Keratinocyte (primary cell): ENCODE measurements at regions not wholly inside any gene's neighbourhood (a gene's known extent, or its start where the extent isn't known, plus 50 kb on each side); places are given as distances from the start of the nearest gene placed in this dataset.
A peak's percentile ranks its signal among the peaks of the same experiment; 100 is the strongest.

Experiments used
- DNase-seq: peaks from one replicate; pipeline ENCODE4 v3.0.0-alpha.2; 2011; ENCODE audit warnings: low read depth, missing footprints, low spot score
- FAIRE-seq: peaks from 2 replicates; lab custom pipeline; 2011; peaks lifted over from hg19 to GRCh38; lab: Jason Lieb, UNC
- H2AFZ ChIP-seq: 2 replicates; pipeline ENCODE4 v1.6.0; 2012; ENCODE audit warnings: low read length, control low read depth, inconsistent platforms; ENCODE audit not compliant: control insufficient read depth
- H3K27ac ChIP-seq: 2 replicates; pipeline ENCODE4 v1.5.1; 2011; ENCODE audit warnings: low read length; ENCODE audit not compliant: control insufficient read depth, insufficient read depth
- H3K27me3 ChIP-seq: 3 replicates; pipeline ENCODE4 v1.6.0; 2011; ENCODE audit warnings: low read length; ENCODE audit not compliant: control insufficient read depth, insufficient read depth; ENCODE audit errors: extremely low read depth
- H3K36me3 ChIP-seq, 2 experiments: 2 replicates in 1 of 2; 3 replicates in 1 of 2; pipeline ENCODE4 v1.5.1; 2011; ENCODE audit warnings: low read length in 2 of 2, mild to moderate bottlenecking in 1 of 2; ENCODE audit not compliant: control insufficient read depth in 2 of 2, insufficient read depth in 2 of 2; ENCODE audit errors: extremely low read depth in 1 of 2
- H3K4me1 ChIP-seq: 3 replicates; pipeline ENCODE4 v1.5.1; 2011; ENCODE audit warnings: low read length; ENCODE audit not compliant: control insufficient read depth, insufficient read depth; ENCODE audit errors: extremely low read depth
- H3K4me2 ChIP-seq: 3 replicates; pipeline ENCODE4 v1.6.0; 2011; ENCODE audit warnings: low read depth, low read length; ENCODE audit not compliant: control insufficient read depth, insufficient read depth; ENCODE audit errors: extremely low read depth
- H3K4me3 ChIP-seq, 3 experiments: fragments of 200-600 bp in 1 of 3; sonication (generic) in 1 of 3; 2 replicates in 2 of 3; 3 replicates in 1 of 3; pipeline ENCODE4 v1.5.1; 2011 to 2016; ENCODE audit warnings: low read length in 3 of 3, mild to moderate bottlenecking in 3 of 3, control low read depth in 2 of 3, inconsistent platforms in 1 of 3, low read depth in 1 of 3, mixed read lengths in 1 of 3, mixed run types in 1 of 3, moderate library complexity in 1 of 3; ENCODE audit not compliant: control insufficient read depth in 2 of 3, insufficient read depth in 2 of 3; ENCODE audit errors: extremely low read depth in 1 of 3
- H3K79me2 ChIP-seq: 2 replicates; pipeline ENCODE4 v1.6.0; 2012; ENCODE audit warnings: low read length; ENCODE audit not compliant: control insufficient read depth, insufficient read depth
- H3K9ac ChIP-seq: 3 replicates; pipeline ENCODE4 v1.6.0; 2011; ENCODE audit warnings: low read length; ENCODE audit not compliant: control insufficient read depth, insufficient read depth; ENCODE audit errors: extremely low read depth
- H3K9me1 ChIP-seq: 3 replicates; pipeline ENCODE4 v1.6.0; 2011; ENCODE audit warnings: low read length; ENCODE audit not compliant: control insufficient read depth, insufficient read depth; ENCODE audit errors: extremely low read depth
- H3K9me3 ChIP-seq: 2 replicates; pipeline ENCODE4 v1.5.1; 2012; ENCODE audit warnings: low read depth, low read length; ENCODE audit not compliant: control insufficient read depth
- H4K20me1 ChIP-seq: 3 replicates; pipeline ENCODE4 v1.6.0; 2011; ENCODE audit warnings: low read length; ENCODE audit not compliant: control insufficient read depth, insufficient read depth; ENCODE audit errors: extremely low read depth
- EZH2 ChIP-seq: IDR thresholded peaks from one replicate; pipeline ENCODE4 v1.6.1; 2012; ENCODE audit warnings: inconsistent platforms, mild to moderate bottlenecking, low read length, moderate library complexity
- dilution Hi-C: fragments of 300-500 bp; cut with MboI; formaldehyde crosslinking; loops from one replicate; pipeline ENCODE4 v1.7.0; 2020; ENCODE audit warnings: low sequenced_read_pairs; ENCODE audit not compliant: extremely low pct_ligation_motif_present
- TF ChIP-seq, protein P1 (sequence below), 3 experiments: IDR thresholded peaks in 1 of 3; conservative IDR thresholded peaks in 1 of 3; optimal IDR thresholded peaks in 1 of 3; 2 replicates in 2 of 3; 3 replicates in 1 of 3; pipeline versions ENCODE3 to v1.5.1; 2011; ENCODE audit warnings: low read length in 3 of 3, mild to moderate bottlenecking in 3 of 3, moderate library complexity in 2 of 3, control low read depth in 1 of 3, inconsistent platforms in 1 of 3; ENCODE audit not compliant: insufficient read depth in 2 of 3; ENCODE audit errors: extremely low read depth in 1 of 3

GRCh38 chr2:34731292-34731691, 1132.2 kb upstream of the FAM98A start:
- H4K20me1 ChIP-seq, result no peaks in the 10 kb centered on the region
- H3K9me3 ChIP-seq, result no peaks in the 10 kb centered on the region
- no peak overlapping the region for H3K4me3 ChIP-seq
- no peaks in the 10 kb centered on the region for H3K79me2 ChIP-seq
- H3K4me2 ChIP-seq, result no peak overlapping the region
- peak overlapping the region; percentile 39 for H2AFZ ChIP-seq
- dilution Hi-C loops, result no loop called here
- H3K9ac ChIP-seq, result no peak overlapping the region
- no peak for FAIRE-seq
- DNase-seq, result no peak
- TF ChIP-seq EZH2, result no peak
- TF ChIP-seq, protein P1, sequence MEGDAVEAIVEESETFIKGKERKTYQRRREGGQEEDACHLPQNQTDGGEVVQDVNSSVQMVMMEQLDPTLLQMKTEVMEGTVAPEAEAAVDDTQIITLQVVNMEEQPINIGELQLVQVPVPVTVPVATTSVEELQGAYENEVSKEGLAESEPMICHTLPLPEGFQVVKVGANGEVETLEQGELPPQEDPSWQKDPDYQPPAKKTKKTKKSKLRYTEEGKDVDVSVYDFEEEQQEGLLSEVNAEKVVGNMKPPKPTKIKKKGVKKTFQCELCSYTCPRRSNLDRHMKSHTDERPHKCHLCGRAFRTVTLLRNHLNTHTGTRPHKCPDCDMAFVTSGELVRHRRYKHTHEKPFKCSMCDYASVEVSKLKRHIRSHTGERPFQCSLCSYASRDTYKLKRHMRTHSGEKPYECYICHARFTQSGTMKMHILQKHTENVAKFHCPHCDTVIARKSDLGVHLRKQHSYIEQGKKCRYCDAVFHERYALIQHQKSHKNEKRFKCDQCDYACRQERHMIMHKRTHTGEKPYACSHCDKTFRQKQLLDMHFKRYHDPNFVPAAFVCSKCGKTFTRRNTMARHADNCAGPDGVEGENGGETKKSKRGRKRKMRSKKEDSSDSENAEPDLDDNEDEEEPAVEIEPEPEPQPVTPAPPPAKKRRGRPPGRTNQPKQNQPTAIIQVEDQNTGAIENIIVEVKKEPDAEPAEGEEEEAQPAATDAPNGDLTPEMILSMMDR (optimal IDR thresholded peaks at IDR 0.05 in 1 of 3, IDR thresholded peaks at IDR 0.05 in 1 of 3, conservative IDR thresholded peaks at IDR 0.05 in 1 of 3; ENCODE audit: extremely low read depth in 1 of 3, insufficient read depth in 2 of 3, low read length in 3 of 3), result no peak
- no peak overlapping the region for H3K27ac ChIP-seq
- H3K27me3 ChIP-seq, result no peaks in the 10 kb centered on the region
- H3K4me1 ChIP-seq, result no peaks in the 10 kb centered on the region
- H3K36me3 ChIP-seq, result no peaks in the 10 kb centered on the region
- H3K9me1 ChIP-seq, result no peaks in the 10 kb centered on the region

DNA sequence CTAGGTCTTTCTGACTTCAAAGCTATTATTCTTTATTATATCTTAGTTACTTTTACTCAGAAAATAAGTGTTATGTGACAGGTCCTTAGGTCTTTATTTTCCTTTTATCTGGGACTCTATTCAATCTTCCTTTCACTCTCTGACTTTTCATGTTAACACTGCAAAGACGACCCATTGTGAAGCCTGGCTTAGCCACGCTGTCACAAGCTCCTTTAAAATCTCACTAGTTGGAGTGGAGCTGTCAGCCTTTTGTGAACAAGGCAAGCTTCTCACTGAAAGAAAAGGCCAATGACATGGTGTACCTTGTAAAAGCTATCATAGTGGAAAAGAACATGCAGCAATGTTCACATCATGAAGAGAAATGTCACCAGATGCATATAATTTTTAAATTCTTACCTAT, 1130.7 kb upstream of the FAM98A start:
- Histone ChIP-seq H4K20me1 (no peaks in the 10 kb centered on the region), H3K9ac (no peak overlapping the region), H3K9me3 (no peaks in the 10 kb centered on the region), H3K79me2 (no peaks in the 10 kb centered on the region), H2AFZ (no peak overlapping the region), H3K9me1 (no peaks in the 10 kb centered on the region), H3K4me2 (no peak overlapping the region), H3K27ac (no peak overlapping the region), H3K4me1 (no peaks in the 10 kb centered on the region), H3K27me3 (no peaks in the 10 kb centered on the region), H3K4me3 (no peak overlapping the region), H3K36me3 (no peaks in the 10 kb centered on the region)
- DNase-seq, result no peak
- TF ChIP-seq, protein P1 (optimal IDR thresholded peaks at IDR 0.05 in 1 of 3, IDR thresholded peaks at IDR 0.05 in 1 of 3, conservative IDR thresholded peaks at IDR 0.05 in 1 of 3; ENCODE audit: extremely low read depth in 1 of 3, insufficient read depth in 2 of 3, low read length in 3 of 3), result no peak
- TF ChIP-seq EZH2, result no peak
- no peak for FAIRE-seq
- dilution Hi-C loops, result no loop called here
